Neuronal stem cell (in vitro differentiated cells): ENCODE measurements at regions not wholly inside any gene's neighbourhood (a gene's known extent, or its start where the extent isn't known, plus 50 kb on each side); places are given as distances from the start of the nearest gene placed in this dataset.

Experiments
- DNase-seq: peaks from one replicate; pipeline ENCODE4 v3.0.0-alpha.2; 2013; ENCODE audit warnings: low spot score
- H2AFZ ChIP-seq: one replicate; pipeline ENCODE4 v1.6.1; 2013; ENCODE audit warnings: mild to moderate bottlenecking, low read length, inconsistent platforms
- H2AK5ac ChIP-seq: 2 replicates; pipeline ENCODE4 v1.6.1; 2013; ENCODE audit warnings: low read depth, mild to moderate bottlenecking, inconsistent platforms, low read length, moderate library complexity, mixed read lengths
- H2BK120ac ChIP-seq: 2 replicates; pipeline ENCODE4 v1.6.1; 2013; ENCODE audit warnings: low read depth, mild to moderate bottlenecking, inconsistent platforms, low read length, moderate library complexity, mixed read lengths
- H2BK12ac ChIP-seq: one replicate; pipeline ENCODE4 v1.6.1; 2013; ENCODE audit warnings: low read length, inconsistent platforms
- H2BK15ac ChIP-seq: 2 replicates; pipeline ENCODE4 v1.6.1; 2013; ENCODE audit warnings: mild to moderate bottlenecking, low read length, inconsistent platforms, mixed read lengths
- H2BK5ac ChIP-seq: one replicate; pipeline ENCODE4 v1.6.1; 2013; ENCODE audit warnings: inconsistent platforms, mild to moderate bottlenecking, low read length, moderate library complexity
- H3K14ac ChIP-seq: one replicate; pipeline ENCODE4 v1.6.1; 2013; ENCODE audit warnings: low read length, inconsistent platforms
- H3K18ac ChIP-seq: 2 replicates; pipeline ENCODE4 v1.6.1; 2013; ENCODE audit warnings: low read length, inconsistent platforms
- H3K23ac ChIP-seq: 2 replicates; pipeline ENCODE4 v1.6.1; 2013; ENCODE audit warnings: low read depth, mild to moderate bottlenecking, mixed read lengths, low read length, inconsistent platforms; ENCODE audit not compliant: poor library complexity
- H3K27ac ChIP-seq: replicated peaks from 3 replicates; pipeline ENCODE4 v1.5.1; 2013; ENCODE audit warnings: low read length, inconsistent platforms
- H3K27me3 ChIP-seq, 3 experiments: 2 replicates each; pipeline ENCODE4 v1.6.1; 2013; ENCODE audit warnings: low read length in 3 of 3, mild to moderate bottlenecking in 2 of 3, inconsistent platforms in 1 of 3, low read depth in 1 of 3, mixed read lengths in 1 of 3, moderate library complexity in 1 of 3; ENCODE audit not compliant: control insufficient read depth in 3 of 3, insufficient read depth in 3 of 3
- H3K36me3 ChIP-seq, 2 donors: replicated peaks in 1 of 2; 2 replicates each; pipeline ENCODE4 v1.6.1; 2013; ENCODE audit warnings: low read length in 2 of 2; ENCODE audit not compliant: control insufficient read depth in 2 of 2, insufficient read depth in 2 of 2
- H3K4ac ChIP-seq: 2 replicates; pipeline ENCODE4 v1.6.1; 2013; ENCODE audit warnings: inconsistent platforms, mild to moderate bottlenecking, low read length, moderate library complexity
- H3K4me1 ChIP-seq, 2 donors: 1 replicate in 1 of 2; 2 replicates in 1 of 2; pipeline ENCODE4 v1.6.1; 2013; ENCODE audit warnings: low read length in 2 of 2, low read depth in 1 of 2; ENCODE audit not compliant: control insufficient read depth in 2 of 2, insufficient read depth in 1 of 2
- H3K4me2 ChIP-seq: one replicate; pipeline ENCODE4 v1.6.1; 2013; ENCODE audit warnings: mild to moderate bottlenecking, low read length, inconsistent platforms; ENCODE audit not compliant: insufficient read depth, poor library complexity, severe bottlenecking
- H3K4me3 ChIP-seq, 2 donors: 2 replicates each; pipeline ENCODE4 v1.5.1; 2013; ENCODE audit warnings: low read length in 2 of 2, mild to moderate bottlenecking in 2 of 2, inconsistent platforms in 1 of 2, moderate library complexity in 1 of 2
- H3K79me1 ChIP-seq: one replicate; pipeline ENCODE4 v1.6.1; 2013; ENCODE audit warnings: low read depth, mild to moderate bottlenecking, inconsistent platforms, low read length, moderate library complexity
- H3K9ac ChIP-seq: one replicate; pipeline ENCODE4 v1.6.1; 2013; ENCODE audit warnings: mild to moderate bottlenecking, low read depth, low read length, inconsistent platforms; ENCODE audit not compliant: poor library complexity
- H3K9me3 ChIP-seq, 2 donors: replicated peaks in 1 of 2; 2 replicates each; pipeline versions ENCODE3 to v1.6.1; 2013; ENCODE audit warnings: low read length in 2 of 2, mild to moderate bottlenecking in 2 of 2, inconsistent platforms in 1 of 2, low read depth in 1 of 2, mixed read lengths in 1 of 2, moderate library complexity in 1 of 2; ENCODE audit not compliant: control insufficient read depth in 2 of 2, insufficient read depth in 1 of 2
- H4K8ac ChIP-seq: one replicate; pipeline ENCODE4 v1.6.1; 2013; ENCODE audit warnings: low read depth, mild to moderate bottlenecking, inconsistent platforms, low read length, moderate library complexity
- H4K91ac ChIP-seq: one replicate; pipeline ENCODE4 v1.6.1; 2013; ENCODE audit warnings: low read length, low read depth, mild to moderate bottlenecking, inconsistent platforms; ENCODE audit not compliant: poor library complexity
- WGBS, 2 donors: extraction: QIAGEN DNeasy Blood & Tissue Kit; methylation state at CpG; one replicate each; pipeline ENCODE4 v1.1.7; 2013; ENCODE audit warnings: missing lambda C conversion rate in 2 of 2, mixed read lengths in 1 of 2; ENCODE audit not compliant: insufficient read length in 2 of 2, insufficient replicate concordance in 1 of 2; ENCODE audit errors: extremely low coverage in 2 of 2; 5-methylcytosine and 5-hydroxymethylcytosine counted together

DNA sequence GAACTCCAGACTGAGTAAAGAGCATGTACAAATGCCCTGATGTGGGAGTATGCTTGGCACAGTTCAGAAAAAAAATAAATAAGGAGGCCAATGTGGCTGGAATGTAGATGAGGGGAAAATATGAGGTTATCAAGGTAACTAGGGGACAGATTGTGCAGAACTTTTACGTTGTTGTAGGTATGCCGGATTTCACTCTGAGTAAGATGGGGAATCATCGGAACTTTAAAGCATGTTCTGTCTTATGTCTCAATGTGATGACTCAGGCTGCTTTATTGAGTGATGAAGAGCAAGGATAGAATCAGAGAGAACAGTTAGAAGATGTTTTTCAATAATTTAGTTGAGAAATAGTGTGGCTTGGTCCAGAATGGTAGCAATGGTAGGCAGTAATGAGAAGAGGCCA is 130.4 kb downstream of the C11orf87 start:
- Histone ChIP-seq H3K27ac (no peak overlapping the region), H3K14ac (no peak overlapping the region), H3K4me1 (no peaks in the 10 kb centered on the region), H2BK120ac (no peak overlapping the region), H3K23ac (no peak overlapping the region), H3K4ac (no peak overlapping the region), H3K79me1 (no peaks in the 10 kb centered on the region), H4K8ac (no peak overlapping the region), H2AFZ (no peak overlapping the region), H2BK15ac (no peak overlapping the region), H2AK5ac (no peak overlapping the region), H3K9me3 (no peaks in the 10 kb centered on the region), H3K4me3 (no peak overlapping the region), H4K91ac (no peak overlapping the region), H3K27me3 (no peaks in the 10 kb centered on the region), H3K18ac (no peak overlapping the region), H2BK5ac (no peak overlapping the region), H3K4me2 (no peak overlapping the region), H2BK12ac (no peak overlapping the region), H3K9ac (no peak overlapping the region), H3K36me3 (no peaks in the 10 kb centered on the region)
- no peak for DNase-seq
- WGBS, 2 donors, result no CpG with 5 or more reads among the region's 3 CpGs

DNA sequence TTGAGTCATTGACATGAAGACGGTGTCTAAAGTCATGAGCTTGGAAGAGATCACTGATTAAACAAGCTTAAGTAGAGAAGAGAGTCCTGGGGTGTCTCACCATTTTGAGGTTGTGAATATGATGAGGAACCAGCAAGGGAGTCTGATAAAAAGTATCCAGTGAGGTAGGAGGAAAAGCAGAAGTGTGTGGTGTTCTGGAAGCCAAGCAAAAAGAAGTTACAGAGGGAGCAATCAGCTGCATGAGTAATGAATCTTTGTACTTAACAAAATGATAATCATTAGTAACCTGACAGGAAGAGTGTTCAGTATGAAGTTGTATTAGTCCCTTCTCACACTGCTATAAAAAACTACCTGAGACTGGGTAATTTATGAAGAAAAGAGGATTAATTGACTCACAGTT is 131.3 kb downstream of the C11orf87 start:
- Histone ChIP-seq H4K8ac (no peak overlapping the region), H2BK120ac (no peak overlapping the region), H3K4me2 (no peak overlapping the region), H3K14ac (no peak overlapping the region), H3K23ac (no peak overlapping the region), H2AFZ (no peak overlapping the region), H3K18ac (no peak overlapping the region), H3K36me3 (no peaks in the 10 kb centered on the region), H3K4me1 (no peaks in the 10 kb centered on the region), H3K27ac (no peak overlapping the region), H2AK5ac (no peak overlapping the region), H2BK5ac (no peak overlapping the region), H4K91ac (no peak overlapping the region), H3K27me3 (no peaks in the 10 kb centered on the region), H3K4me3 (no peak overlapping the region), H2BK12ac (no peak overlapping the region), H3K9ac (no peak overlapping the region), H2BK15ac (no peak overlapping the region), H3K4ac (no peak overlapping the region), H3K79me1 (no peaks in the 10 kb centered on the region), H3K9me3 (no peaks in the 10 kb centered on the region)
- DNase-seq, result no peak
- WGBS, 2 donors, result no CpG with 5 or more reads among the region's 1 CpG

- Histone ChIP-seq H3K79me1 (no peaks in the 10 kb centered on the region), H2BK120ac (no peak overlapping the region), H3K4me2 (no peak overlapping the region), H3K4ac (no peak overlapping the region), H4K8ac (no peak overlapping the region), H3K27me3 (no peaks in the 10 kb centered on the region), H2AK5ac (no peak overlapping the region), H3K4me3 (no peak overlapping the region), H4K91ac (no peak overlapping the region), H3K9ac (no peak overlapping the region), H3K27ac (no peak overlapping the region), H3K9me3 (no peaks in the 10 kb centered on the region), H3K18ac (no peak overlapping the region), H3K36me3 (no peaks in the 10 kb centered on the region), H2AFZ (no peak overlapping the region), H3K4me1 (no peaks in the 10 kb centered on the region), H3K23ac (no peak overlapping the region), H3K14ac (no peak overlapping the region), H2BK15ac (no peak overlapping the region), H2BK5ac (no peak overlapping the region), H2BK12ac (no peak overlapping the region)
- no peak for DNase-seq
Measured at GRCh38 chr11:109554951-109555350, 133.0 kb downstream of the C11orf87 start.

DNA sequence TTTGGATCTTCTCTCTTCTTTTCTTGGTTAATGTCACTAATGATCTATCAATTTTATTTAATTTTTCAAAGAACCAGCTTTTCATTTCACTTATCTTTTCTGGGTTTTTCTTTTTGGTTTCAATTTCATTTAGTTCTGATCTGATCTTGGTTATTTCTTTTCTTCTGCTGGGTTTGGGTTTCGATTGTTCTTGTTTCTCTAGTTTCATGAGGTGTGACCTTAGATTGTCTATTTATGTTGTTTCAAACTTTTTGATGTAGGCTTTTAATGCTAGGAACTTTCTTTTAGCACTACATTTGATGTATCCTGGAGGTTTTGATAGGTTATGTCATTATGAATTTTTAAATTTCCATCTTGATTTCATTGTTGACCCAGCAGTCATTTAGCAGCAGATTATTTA is 142.3 kb downstream of the C11orf87 start:
- no peaks in the 10 kb centered on the region for H3K27me3 ChIP-seq
- H3K9me3 ChIP-seq, result no peaks in the 10 kb centered on the region
- H3K79me1 ChIP-seq, result no peaks in the 10 kb centered on the region
- H2BK120ac ChIP-seq, result no peak overlapping the region
- no peak for DNase-seq
- H3K18ac ChIP-seq, result no peak overlapping the region
- no peaks in the 10 kb centered on the region for H3K36me3 ChIP-seq
- WGBS, 2 donors, result no CpG with 5 or more reads among the region's 1 CpG
- no peak overlapping the region for H3K9ac ChIP-seq
- no peak overlapping the region for H3K23ac ChIP-seq
- no peak overlapping the region for H4K8ac ChIP-seq
- no peak overlapping the region for H2BK12ac ChIP-seq
- H2BK15ac ChIP-seq, result no peak overlapping the region
- no peak overlapping the region for H2AK5ac ChIP-seq
- no peak overlapping the region for H3K4me2 ChIP-seq
- H4K91ac ChIP-seq, result no peak overlapping the region
- H3K4me3 ChIP-seq, result no peak overlapping the region
- no peak overlapping the region for H2BK5ac ChIP-seq
- H2AFZ ChIP-seq, result no peak overlapping the region
- H3K14ac ChIP-seq, result no peak overlapping the region
- no peak overlapping the region for H3K27ac ChIP-seq
- no peaks in the 10 kb centered on the region for H3K4me1 ChIP-seq
- H3K4ac ChIP-seq, result no peak overlapping the region
